ENCODE measurements at regions not wholly inside any gene's neighbourhood (a gene's known extent, or its start where the extent isn't known, plus 50 kb on each side); places are given as distances from the start of the nearest gene placed in this dataset.

GRCh38 chr1:5577255-5578040 lies 414.8 kb downstream of the NPHP4 start:
- Histone ChIP-seq H3K79me2 (ENCODE audit: insufficient read depth, low read length) (no peaks in the 10 kb centered on the region), H3K36me3 (replicated peaks in 1 of 2; ENCODE audit: control insufficient read depth in 1 of 2, insufficient read depth in 2 of 2, low read length in 2 of 2) (no peaks in the 10 kb centered on the region), H3K27me3 (ENCODE audit: control insufficient read depth in 2 of 2, insufficient read depth in 2 of 2, low read length in 2 of 2) (no peaks in the 10 kb centered on the region), H3K4me3 (replicated peaks in 1 of 3; ENCODE audit: low read depth in 2 of 3, low read length in 3 of 3) (no peak overlapping the region), H3K9ac (ENCODE audit: insufficient read depth, low read length, poor library complexity, severe bottlenecking) (no peak overlapping the region), H4K20me1 (ENCODE audit: insufficient read depth, low read length) (no peaks in the 10 kb centered on the region), H3K4me2 (replicated peaks; ENCODE audit: extremely low read depth, low read length, poor library complexity, severe bottlenecking) (no peak overlapping the region), H2AFZ (ENCODE audit: insufficient read depth, low read depth, low read length, poor library complexity, severe bottlenecking) (no peak overlapping the region), H3K27ac (ENCODE audit: low read depth in 1 of 2, low read length in 2 of 2) (no peak overlapping the region), H3K4me1 (ENCODE audit: control insufficient read depth in 1 of 2, insufficient read depth in 2 of 2, low read length in 2 of 2) (no peaks in the 10 kb centered on the region), H3K9me3 (replicated peaks in 1 of 2; ENCODE audit: control insufficient read depth in 1 of 2, insufficient read depth in 1 of 2, low read length in 2 of 2) (no peaks in the 10 kb centered on the region)
- Mint-ChIP-seq H3K4me1 (no peaks in the 10 kb centered on the region), H3K9me3 (peaks cover 0 to 2% (median 0%) of the 10 kb centered on the region in 7 donors), H3K36me3 (no peaks in the 10 kb centered on the region), H3K27me3 (ENCODE audit: low read depth in 3 of 3) (peaks cover 0 to 3% (median 3%) of the 10 kb centered on the region in 3 donors), H3K27ac (no peak overlapping the region), H3K4me3 (no peak overlapping the region)
- intact Hi-C loops (cut with micrococcal nuclease): no loop called here
- no CpG with 5 or more reads among the region's 6 CpGs for WGBS (ENCODE audit: insufficient coverage)
- DNase-seq: no peak
- TF ChIP-seq, protein P1, sequence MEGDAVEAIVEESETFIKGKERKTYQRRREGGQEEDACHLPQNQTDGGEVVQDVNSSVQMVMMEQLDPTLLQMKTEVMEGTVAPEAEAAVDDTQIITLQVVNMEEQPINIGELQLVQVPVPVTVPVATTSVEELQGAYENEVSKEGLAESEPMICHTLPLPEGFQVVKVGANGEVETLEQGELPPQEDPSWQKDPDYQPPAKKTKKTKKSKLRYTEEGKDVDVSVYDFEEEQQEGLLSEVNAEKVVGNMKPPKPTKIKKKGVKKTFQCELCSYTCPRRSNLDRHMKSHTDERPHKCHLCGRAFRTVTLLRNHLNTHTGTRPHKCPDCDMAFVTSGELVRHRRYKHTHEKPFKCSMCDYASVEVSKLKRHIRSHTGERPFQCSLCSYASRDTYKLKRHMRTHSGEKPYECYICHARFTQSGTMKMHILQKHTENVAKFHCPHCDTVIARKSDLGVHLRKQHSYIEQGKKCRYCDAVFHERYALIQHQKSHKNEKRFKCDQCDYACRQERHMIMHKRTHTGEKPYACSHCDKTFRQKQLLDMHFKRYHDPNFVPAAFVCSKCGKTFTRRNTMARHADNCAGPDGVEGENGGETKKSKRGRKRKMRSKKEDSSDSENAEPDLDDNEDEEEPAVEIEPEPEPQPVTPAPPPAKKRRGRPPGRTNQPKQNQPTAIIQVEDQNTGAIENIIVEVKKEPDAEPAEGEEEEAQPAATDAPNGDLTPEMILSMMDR (IDR thresholded peaks at IDR 0.05): no peak

- no peaks in the 10 kb centered on the region for H4K20me1 ChIP-seq (ENCODE audit: insufficient read depth, low read length)
- H2AFZ ChIP-seq (ENCODE audit: insufficient read depth, low read depth, low read length, poor library complexity, severe bottlenecking): no peak overlapping the region
- 83% methylated on average over 1 of the region's 5 CpGs for WGBS (ENCODE audit: insufficient coverage)
- H3K4me2 ChIP-seq (replicated peaks; ENCODE audit: extremely low read depth, low read length, poor library complexity, severe bottlenecking): no peak overlapping the region
- TF ChIP-seq, protein P1 (IDR thresholded peaks at IDR 0.05): no peak
- intact Hi-C loops (cut with micrococcal nuclease): no loop called here
- no peaks in the 10 kb centered on the region for H3K4me1 ChIP-seq (ENCODE audit: control insufficient read depth in 1 of 2, insufficient read depth in 2 of 2, low read length in 2 of 2)
- H3K36me3 ChIP-seq (replicated peaks in 1 of 2; ENCODE audit: control insufficient read depth in 1 of 2, insufficient read depth in 2 of 2, low read length in 2 of 2): no peaks in the 10 kb centered on the region
- peaks cover 0 to 3% of the 10 kb centered on the region in 2 donors for H3K9me3 ChIP-seq (replicated peaks in 1 of 2; ENCODE audit: control insufficient read depth in 1 of 2, insufficient read depth in 1 of 2, low read length in 2 of 2)
- no peaks in the 10 kb centered on the region for H3K4me1 Mint-ChIP-seq
- H3K27me3 Mint-ChIP-seq (ENCODE audit: low read depth in 3 of 3): peaks cover 0 to 3% (median 3%) of the 10 kb centered on the region in 3 donors
- no peak overlapping the region for H3K27ac Mint-ChIP-seq
- no peak overlapping the region for H3K4me3 Mint-ChIP-seq
- no peak overlapping the region for H3K27ac ChIP-seq (ENCODE audit: low read depth in 1 of 2, low read length in 2 of 2)
- peaks cover 0 to 7% (median 0%) of the 10 kb centered on the region in 7 donors for H3K9me3 Mint-ChIP-seq
- H3K9ac ChIP-seq (ENCODE audit: insufficient read depth, low read length, poor library complexity, severe bottlenecking): no peak overlapping the region
- DNase-seq: no peak
- H3K79me2 ChIP-seq (ENCODE audit: insufficient read depth, low read length): no peaks in the 10 kb centered on the region
- H3K36me3 Mint-ChIP-seq: no peaks in the 10 kb centered on the region
- H3K27me3 ChIP-seq (ENCODE audit: control insufficient read depth in 2 of 2, insufficient read depth in 2 of 2, low read length in 2 of 2): no peaks in the 10 kb centered on the region
- no peak overlapping the region for H3K4me3 ChIP-seq (replicated peaks in 1 of 3; ENCODE audit: low read depth in 2 of 3, low read length in 3 of 3)
These were observed 415.6 kb downstream of the NPHP4 start for GRCh38 chr1:5576673-5577065.
